Fibroblast of pulmonary artery (primary cell): ENCODE measurements at regions not wholly inside any gene's neighbourhood (a gene's known extent, or its start where the extent isn't known, plus 50 kb on each side); places are given as distances from the start of the nearest gene placed in this dataset.
A peak's percentile ranks its signal among the peaks of the same experiment; 100 is the strongest.

Experiments used
- DNase-seq: peaks from one replicate; pipeline ENCODE4 v3.0.0-alpha.2; 2010; ENCODE audit warnings: low read depth
- H3K4me3 ChIP-seq: replicated peaks from 2 replicates; pipeline ENCODE4 v1.5.1; 2011; ENCODE audit warnings: low read depth, mild to moderate bottlenecking, control low read depth, low read length, moderate library complexity
- CTCF ChIP-seq: IDR thresholded peaks from 2 replicates; pipeline ENCODE4 v1.5.1; 2011; ENCODE audit warnings: mild to moderate bottlenecking, control low read depth, low read length, inconsistent platforms; ENCODE audit errors: missing control alignments

DNA sequence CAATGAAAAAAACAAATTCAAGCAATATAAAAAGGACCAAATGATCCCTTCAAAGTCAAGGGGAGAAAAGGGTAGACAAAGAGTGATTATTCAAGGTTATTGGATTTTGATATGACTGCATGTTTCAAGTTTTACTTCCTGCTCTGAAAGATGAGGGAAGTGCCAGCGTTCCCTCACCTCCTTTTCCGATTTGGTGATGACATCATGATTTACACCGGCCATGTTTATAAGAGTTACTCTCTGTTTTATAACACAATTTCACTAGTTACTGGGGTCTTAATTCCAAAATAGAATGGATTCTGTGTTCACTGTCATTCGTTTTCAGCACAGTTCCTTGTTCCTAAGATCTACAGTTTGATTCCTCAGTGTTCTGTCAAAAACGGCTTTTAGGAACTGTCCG is 60.5 kb upstream of the CPXM2 start:
- H3K4me3 ChIP-seq, result no peak overlapping the region
- DNase-seq, result no peak
- TF ChIP-seq CTCF, result no peak

- DNase-seq, result no peak
- H3K4me3 ChIP-seq, result no peak overlapping the region
- no peak for TF ChIP-seq CTCF
These were observed 56.6 kb upstream of the CPXM2 start for GRCh38 chr10:123948030-123948823.

DNA sequence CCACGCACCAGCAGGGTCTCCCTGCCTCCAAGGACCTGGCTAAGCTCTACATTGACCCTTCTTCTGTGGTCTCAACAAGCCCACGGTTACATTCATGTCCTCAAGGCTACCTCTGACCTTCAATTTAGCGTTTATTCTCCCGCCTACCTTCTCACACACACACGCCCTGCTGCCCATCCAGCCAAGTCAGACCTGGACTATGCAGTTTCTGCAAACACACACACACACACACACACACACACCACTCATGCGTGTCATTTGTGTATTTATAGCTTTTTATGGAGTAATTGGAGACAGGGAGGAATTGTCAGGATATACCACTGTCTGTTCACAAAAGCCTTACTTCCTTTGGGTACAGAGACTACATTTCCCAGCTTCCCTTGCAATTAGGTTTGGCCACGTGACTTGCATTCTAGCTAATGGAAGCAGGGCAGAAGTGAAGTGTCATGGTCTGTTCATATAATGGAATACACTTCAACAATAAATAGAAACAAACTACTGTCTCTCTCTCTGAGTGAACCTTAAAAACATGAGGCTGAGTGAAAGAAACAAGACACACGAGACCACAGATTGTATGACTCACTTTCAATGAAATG is 53.8 kb upstream of the CPXM2 start:
- DNase-seq, result peak; percentile 5
- no peak for TF ChIP-seq CTCF
- no peak overlapping the region for H3K4me3 ChIP-seq

GRCh38 chr10:123944661-123945060 is 53.1 kb upstream of the CPXM2 start:
- no peak overlapping the region for H3K4me3 ChIP-seq
- no peak for DNase-seq
- no peak for TF ChIP-seq CTCF

DNA sequence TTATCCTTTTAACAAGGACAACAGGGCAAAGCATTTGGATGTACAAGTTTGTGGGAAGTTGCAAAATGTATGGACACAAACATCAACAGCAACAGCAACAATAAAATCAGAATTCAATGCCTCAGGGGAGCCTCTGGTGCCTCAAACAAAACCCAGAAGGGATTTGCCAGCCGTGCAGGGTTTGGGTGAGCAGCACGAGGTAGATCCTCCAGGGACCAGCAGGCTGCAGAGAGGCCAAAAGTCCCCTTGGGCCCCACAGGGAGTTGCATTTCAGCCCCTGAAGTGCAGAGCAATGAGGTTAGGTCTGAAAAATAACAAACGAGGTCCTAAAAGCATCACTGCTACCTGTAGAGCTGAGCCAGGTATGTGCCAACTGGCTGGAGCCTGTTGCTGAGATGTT is 51.7 kb upstream of the CPXM2 start:
- TF ChIP-seq CTCF, result no peak
- DNase-seq, result no peak
- H3K4me3 ChIP-seq, result no peak overlapping the region

- no peak for DNase-seq
- TF ChIP-seq CTCF, result no peak
- H3K4me3 ChIP-seq, result no peak overlapping the region
These were observed 50.7 kb upstream of the CPXM2 start for GRCh38 chr10:123942114-123942861.
